T47D (cell line): ENCODE measurements at regions not wholly inside any gene's neighbourhood (a gene's known extent, or its start where the extent isn't known, plus 50 kb on each side); places are given as distances from the start of the nearest gene placed in this dataset.

Experiments used
- DNase-seq, 2 experiments: peaks; one replicate each; pipeline versions ENCODE4 v3.0.0 to v3.0.0-alpha.2; 2011 to 2012; ENCODE audit warnings: low read depth in 1 of 2, low spot score in 1 of 2
- JUND ChIP-seq: IDR thresholded peaks from 2 replicates; pipeline ENCODE4 v1.6.1; 2012; ENCODE audit warnings: low read depth
- in situ Hi-C: cut with HindIII; loops from 2 replicates; pipeline ENCODE4 v1.10.0; 2016; ENCODE audit warnings: low sequenced_read_pairs, low pct_unique_long_range_greater_than_20kb

GRCh38 chr12:107320033-107320928 is 226.9 kb upstream of the CRY1 start:
- in situ Hi-C loops, result no loop called here
- peak; percentile 85 to 94 for DNase-seq

GRCh38 chr12:107320929-107321631 is 227.7 kb upstream of the CRY1 start:
- TF ChIP-seq JUND, result no peak
- in situ Hi-C loops, result no loop called here
- no peak for DNase-seq

More at GRCh38 chr12:107320033-107320928, 226.9 kb upstream of the CRY1 start:
- TF ChIP-seq JUND, result no peak

DNA sequence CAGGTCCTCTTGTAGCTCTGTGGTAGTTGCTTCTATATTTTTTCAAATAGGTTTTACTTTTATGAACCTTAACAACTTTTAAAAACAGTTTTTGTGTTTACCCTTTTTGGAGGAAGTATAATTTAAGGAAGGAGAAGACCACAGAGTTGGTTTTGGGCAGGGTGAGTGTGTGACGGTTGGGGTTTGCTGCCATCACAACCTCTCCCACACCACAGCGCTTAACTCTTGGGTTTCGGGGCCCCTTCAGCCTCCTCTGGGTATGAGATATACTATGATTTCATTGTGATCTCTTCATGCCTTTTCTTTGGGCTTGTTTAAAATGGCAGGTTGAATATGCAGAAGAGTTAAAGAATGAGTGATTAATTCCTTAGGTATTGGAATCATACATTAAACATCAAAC is 228.7 kb upstream of the CRY1 start:
- DNase-seq, result no peak
- no peak for TF ChIP-seq JUND
- in situ Hi-C loops, result no loop called here

DNA sequence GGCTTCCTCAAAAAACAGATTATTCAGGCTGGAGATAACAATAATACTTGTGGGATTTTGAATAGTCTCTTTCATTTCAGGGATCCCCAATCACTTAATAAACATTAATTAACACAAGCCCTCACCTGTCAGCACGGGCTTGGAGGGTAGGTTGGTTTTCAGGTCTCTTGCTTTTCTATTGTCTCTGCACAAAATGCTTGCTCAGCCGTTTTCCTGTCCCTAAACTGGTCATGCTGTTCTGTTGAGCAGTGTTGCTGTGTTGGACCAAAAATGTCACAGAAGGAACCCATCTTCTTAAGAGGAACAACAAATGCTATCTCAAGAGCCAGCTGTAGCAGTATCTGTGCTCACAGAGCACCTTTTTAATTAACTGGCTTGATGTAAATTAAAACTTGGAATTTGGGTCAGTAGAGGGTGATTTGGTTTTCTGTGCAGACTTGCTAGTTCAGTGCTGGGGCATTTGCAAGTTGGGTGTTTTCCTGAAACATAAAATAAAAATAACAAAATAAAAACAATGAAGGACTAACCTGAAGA is 231.8 kb upstream of the CRY1 start:
- in situ Hi-C loops, result no loop called here
- no peak for TF ChIP-seq JUND
- no peak for DNase-seq

GRCh38 chr12:107326237-107326636 is 232.9 kb upstream of the CRY1 start:
- in situ Hi-C loops, result no loop called here
- no peak for TF ChIP-seq JUND
- no peak for DNase-seq

GRCh38 chr12:107327651-107328182 is 234.4 kb upstream of the CRY1 start:
- in situ Hi-C loops, result no loop called here
- no peak for TF ChIP-seq JUND
- no peak for DNase-seq

DNA sequence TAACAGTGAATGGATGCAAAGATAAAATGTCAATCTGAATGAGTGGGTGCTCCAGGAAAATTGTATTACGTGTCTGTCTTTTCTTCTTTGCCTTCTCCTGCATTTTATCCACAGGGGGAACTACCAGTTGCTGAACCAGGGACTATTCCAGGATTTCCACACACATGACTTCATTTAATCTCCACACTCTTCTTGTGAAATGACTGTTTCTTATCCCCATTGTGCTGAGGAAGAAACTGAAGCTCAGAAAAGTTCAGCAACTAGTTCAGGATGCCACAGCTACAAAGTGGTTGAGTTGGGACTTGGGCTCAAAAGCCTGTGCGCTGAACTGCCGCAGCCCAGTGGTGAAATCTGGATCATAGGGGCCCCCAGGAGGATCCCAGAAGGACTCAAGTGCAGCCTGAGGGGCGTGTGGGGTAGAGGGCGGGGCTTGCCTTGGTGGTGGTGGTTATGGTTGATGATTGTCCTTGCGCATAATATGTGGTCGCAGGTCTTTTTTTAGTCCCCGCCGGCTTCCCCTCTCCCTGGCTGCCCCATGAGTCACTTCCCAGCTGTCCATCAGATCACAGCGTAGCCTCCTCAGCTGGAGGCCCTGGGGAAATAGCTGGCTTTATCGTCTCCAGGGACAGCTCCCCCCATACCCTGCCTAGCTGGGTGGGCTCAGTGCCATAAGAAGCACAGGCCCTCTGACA is 235.2 kb upstream of the CRY1 start:
- in situ Hi-C loops, result no loop called here
- DNase-seq, result no peak
- no peak for TF ChIP-seq JUND

- in situ Hi-C loops, result no loop called here
- no peak for DNase-seq
- TF ChIP-seq JUND, result no peak
These were observed 236.4 kb upstream of the CRY1 start for GRCh38 chr12:107329569-107330324.

DNA sequence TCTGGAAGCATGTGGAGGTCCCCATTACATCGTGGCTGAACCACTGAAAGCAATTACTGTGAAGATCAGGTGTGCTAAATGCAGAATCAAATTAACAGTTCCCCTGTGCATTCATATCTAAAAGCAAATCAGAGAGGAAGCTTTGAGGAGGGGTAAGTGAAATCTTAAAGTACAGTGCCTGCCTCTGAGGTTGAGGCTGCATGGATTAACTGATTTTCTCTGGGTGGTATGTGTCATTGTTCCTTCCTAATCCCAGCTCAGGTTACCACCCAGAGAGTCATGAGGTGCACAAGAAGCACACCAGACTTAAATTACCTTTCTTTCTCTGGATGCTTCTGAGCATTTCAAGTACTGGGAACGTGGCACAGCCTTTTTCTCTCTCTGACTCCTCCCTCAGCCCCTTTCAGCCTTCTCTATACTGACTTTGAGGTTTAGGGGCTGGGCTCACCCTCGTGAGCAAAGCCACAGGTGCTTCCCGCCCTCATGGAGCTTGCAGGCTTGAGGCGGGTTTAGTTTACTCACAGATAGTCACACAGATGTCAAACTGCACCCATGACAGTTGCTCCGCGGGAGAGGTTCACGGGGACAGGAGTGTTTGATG is 237.6 kb upstream of the CRY1 start:
- TF ChIP-seq JUND, result no peak
- in situ Hi-C loops, result no loop called here
- DNase-seq, result no peak

DNA sequence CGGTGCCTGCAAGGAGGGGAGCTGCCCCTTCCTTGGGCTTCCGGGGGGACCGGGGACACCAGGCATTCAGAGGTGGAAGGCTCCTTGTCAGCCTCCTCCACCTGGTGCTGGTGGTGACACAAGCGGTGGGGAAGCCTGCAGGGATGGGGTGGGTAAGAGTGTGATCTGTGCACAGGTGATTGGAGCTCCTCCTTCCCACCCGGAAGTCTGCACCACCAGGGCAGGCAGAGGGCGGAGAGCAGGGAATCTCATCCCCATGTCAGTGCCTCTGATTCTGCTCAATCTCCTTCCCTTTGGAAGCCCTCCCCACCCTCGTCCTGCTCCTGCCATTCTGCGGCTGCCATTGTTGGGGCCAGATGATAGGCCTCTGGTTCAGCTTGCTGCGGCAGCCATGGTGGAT is 238.1 kb upstream of the CRY1 start:
- no peak for DNase-seq
- in situ Hi-C loops, result no loop called here
- TF ChIP-seq JUND, result no peak

- in situ Hi-C loops, result no loop called here
- DNase-seq, result no peak
- no peak for TF ChIP-seq JUND
These were observed 238.6 kb upstream of the CRY1 start for GRCh38 chr12:107331912-107332311.
